Fibroblast of the aortic adventitia (primary cell): ENCODE measurements at regions not wholly inside any gene's neighbourhood (a gene's known extent, or its start where the extent isn't known, plus 50 kb on each side); places are given as distances from the start of the nearest gene placed in this dataset.

Experiments used
- DNase-seq: peaks from one replicate; pipeline ENCODE4 v3.0.0-alpha.2; 2010; ENCODE audit warnings: low read depth
- H3K4me3 ChIP-seq: 2 replicates; pipeline ENCODE4 v1.5.1; 2011; ENCODE audit warnings: low read depth, mild to moderate bottlenecking, control low read depth, low read length, moderate library complexity
- CTCF ChIP-seq: IDR thresholded peaks from 2 replicates; pipeline ENCODE4 v1.5.1; 2011; ENCODE audit warnings: mild to moderate bottlenecking, low read length, control low read depth, inconsistent platforms; ENCODE audit not compliant: insufficient read depth

- TF ChIP-seq CTCF: no peak
These were observed 164.9 kb downstream of the NR2F2 start for GRCh38 chr15:96495386-96495785.

GRCh38 chr15:96497951-96498350, 167.5 kb downstream of the NR2F2 start:
- no peak for TF ChIP-seq CTCF
- DNase-seq: no peak
- no peak overlapping the region for H3K4me3 ChIP-seq

More at GRCh38 chr15:96495386-96495785, 164.9 kb downstream of the NR2F2 start:
- DNase-seq: no peak
- H3K4me3 ChIP-seq: no peak overlapping the region

GRCh38 chr15:96500508-96500907, 170.0 kb downstream of the NR2F2 start:
- TF ChIP-seq CTCF: no peak
- no peak overlapping the region for H3K4me3 ChIP-seq
- no peak for DNase-seq

GRCh38 chr15:96501362-96501761, 170.9 kb downstream of the NR2F2 start:
- DNase-seq: no peak
- TF ChIP-seq CTCF: no peak
- H3K4me3 ChIP-seq: no peak overlapping the region

GRCh38 chr15:96502196-96502595, 171.7 kb downstream of the NR2F2 start:
- TF ChIP-seq CTCF: no peak
- H3K4me3 ChIP-seq: no peak overlapping the region
- no peak for DNase-seq

- H3K4me3 ChIP-seq: no peak overlapping the region
- DNase-seq: no peak
- no peak for TF ChIP-seq CTCF
These were observed 172.8 kb downstream of the NR2F2 start for GRCh38 chr15:96503276-96503675.

GRCh38 chr15:96504371-96504770, 173.9 kb downstream of the NR2F2 start:
- no peak for TF ChIP-seq CTCF
- H3K4me3 ChIP-seq: no peak overlapping the region
- no peak for DNase-seq
